SK-N-SH (cell line): ENCODE measurements at regions not wholly inside any gene's neighbourhood (a gene's known extent, or its start where the extent isn't known, plus 50 kb on each side); places are given as distances from the start of the nearest gene placed in this dataset.

Experiments used
- CTCF ChIA-PET: fragments of 300-600, 350-600 bp; formaldehyde crosslinking; extraction: SDS; loops from one replicate; lab custom pipeline; 2021; lab: Yijun Ruan, JAX
- POLR2A ChIA-PET: fragments of 350-600 bp; sonication (Branson Sonifier 250); formaldehyde crosslinking; extraction: SDS; loops from one replicate; lab custom pipeline; 2020; ENCODE audit warnings: antibody characterized with exemption, inconsistent platforms; lab: Yijun Ruan, JAX
- DNase-seq: peaks from one replicate; pipeline ENCODE4 v3.0.0; 2012
- H2AFZ ChIP-seq: fragments of 200-600 bp; sonication (generic); 2 replicates; pipeline ENCODE4 v1.8.1; 2016; ENCODE audit warnings: antibody characterized with exemption, mild to moderate bottlenecking, low read depth
- H3F3A ChIP-seq: fragments of 200-600 bp; sonication (generic); replicated peaks from 2 replicates; pipeline ENCODE3; 2016; ENCODE audit warnings: antibody characterized with exemption, mild to moderate bottlenecking; ENCODE audit not compliant: insufficient read depth
- H3K27ac ChIP-seq, 2 experiments: fragments of 200-500 bp in 1 of 2; fragments of 200-600 bp in 1 of 2; sonication (Bioruptor generic) in 1 of 2; sonication (generic), shearing (Covaris generic) in 1 of 2; 2 replicates each; pipeline versions ENCODE4 v1.5.1 to v1.6.1; 2014 to 2016; ENCODE audit warnings: low read depth in 2 of 2, inconsistent platforms in 1 of 2, low read length in 1 of 2, mild to moderate bottlenecking in 1 of 2, mixed read lengths in 1 of 2
- H3K27me3 ChIP-seq: fragments of 200-600 bp; sonication (generic), shearing (Covaris generic); 2 replicates; pipeline ENCODE4 v1.6.1; 2016; ENCODE audit warnings: mixed run types; ENCODE audit not compliant: insufficient read depth
- H3K36me3 ChIP-seq, 2 experiments: fragments of 200-500 bp in 1 of 2; fragments of 200-600 bp in 1 of 2; sonication (Bioruptor generic) in 1 of 2; sonication (generic) in 1 of 2; replicated peaks in 1 of 2; 2 replicates each; pipeline versions ENCODE3 to v1.5.1; 2014 to 2016; ENCODE audit warnings: low read length in 1 of 2, mild to moderate bottlenecking in 1 of 2; ENCODE audit not compliant: insufficient read depth in 2 of 2, control insufficient read depth in 1 of 2
- H3K4me1 ChIP-seq, 2 experiments: fragments of 200-500 bp in 1 of 2; fragments of 200-600 bp in 1 of 2; sonication (Bioruptor generic) in 1 of 2; sonication (generic), shearing (Covaris generic) in 1 of 2; 2 replicates each; pipeline versions ENCODE4 v1.5.1 to v1.6.1; 2014 to 2016; ENCODE audit warnings: low read depth in 1 of 2, low read length in 1 of 2, mixed run types in 1 of 2; ENCODE audit not compliant: insufficient read depth in 2 of 2, control insufficient read depth in 1 of 2
- H3K4me2 ChIP-seq: fragments of 200-600 bp; sonication (generic), shearing (Covaris generic); 2 replicates; pipeline ENCODE4 v1.6.1; 2017; ENCODE audit warnings: mixed run types
- H3K4me3 ChIP-seq, 2 experiments: fragments of 200-500 bp in 1 of 2; fragments of 200-600 bp in 1 of 2; sonication (Bioruptor generic) in 1 of 2; sonication (generic), shearing (Covaris generic) in 1 of 2; 2 replicates each; pipeline versions ENCODE4 v1.5.1 to v1.8.1; 2014 to 2016; ENCODE audit warnings: low read depth in 2 of 2, inconsistent platforms in 1 of 2, low read length in 1 of 2, mild to moderate bottlenecking in 1 of 2, mixed read lengths in 1 of 2, moderate library complexity in 1 of 2
- H3K79me2 ChIP-seq: fragments of 200-600 bp; sonication (generic); 2 replicates; pipeline ENCODE4 v1.8.1; 2017; ENCODE audit warnings: mild to moderate bottlenecking; ENCODE audit not compliant: insufficient read depth
- H3K9ac ChIP-seq: fragments of 200-600 bp; sonication (generic); 2 replicates; pipeline ENCODE4 v1.6.1; 2017; ENCODE audit warnings: mixed run types
- H3K9me2 ChIP-seq: fragments of 200-600 bp; sonication (generic); 2 replicates; pipeline ENCODE4 v1.6.1; 2017; ENCODE audit warnings: mixed run types
- H3K9me3 ChIP-seq: fragments of 200-600 bp; sonication (generic); 2 replicates; pipeline ENCODE4 v1.6.1; 2017; ENCODE audit warnings: mixed run types, mild to moderate bottlenecking, moderate library complexity
- H4K20me1 ChIP-seq: fragments of 200-600 bp; sonication (generic); 2 replicates; pipeline ENCODE4 v1.6.1; 2017; ENCODE audit warnings: mild to moderate bottlenecking, mixed run types; ENCODE audit not compliant: insufficient read depth
- EP300 ChIP-seq, 2 experiments: IDR thresholded peaks; 2 replicates each; pipeline versions ENCODE4 v1.4.0 to v1.6.1; 2012; ENCODE audit warnings: borderline replicate concordance in 1 of 2, low read depth in 1 of 2, low read length in 1 of 2
- GABPA ChIP-seq: IDR thresholded peaks from 2 replicates; pipeline ENCODE4 v1.4.0; 2012; ENCODE audit warnings: low read depth, mild to moderate bottlenecking
- GATA2 ChIP-seq: sonication (generic); formaldehyde crosslinking; IDR thresholded peaks from 2 replicates; pipeline ENCODE4 v1.5.0; 2020; ENCODE audit warnings: mild to moderate bottlenecking, missing genetic modification reagents
- IRF3 ChIP-seq: fragments of 150-350 bp; IDR thresholded peaks from 2 replicates; pipeline ENCODE4 v1.6.1; 2016; ENCODE audit warnings: mild to moderate bottlenecking, low read depth, low read length
- JUND ChIP-seq: IDR thresholded peaks from 2 replicates; pipeline ENCODE4 v1.4.0; 2012
- MAX ChIP-seq: IDR thresholded peaks from 2 replicates; pipeline ENCODE4 v1.4.0; 2012; ENCODE audit warnings: low read depth
- MEF2A ChIP-seq: IDR thresholded peaks from 2 replicates; pipeline ENCODE4 v1.4.0; 2012; ENCODE audit warnings: low read depth, borderline replicate concordance
- MXI1 ChIP-seq: IDR thresholded peaks from 2 replicates; pipeline ENCODE4 v1.6.1; 2012; ENCODE audit warnings: mild to moderate bottlenecking, low read depth, low read length, improper control_type of control experiment
- NRF1 ChIP-seq: IDR thresholded peaks from 2 replicates; pipeline ENCODE4 v1.6.1; 2012; ENCODE audit warnings: low read depth, mild to moderate bottlenecking, low read length
- PBX3 ChIP-seq: IDR thresholded peaks from 2 replicates; pipeline ENCODE4; 2012
- POLR2AphosphoS5 ChIP-seq: IDR thresholded peaks from 2 replicates; pipeline ENCODE4 v1.6.1; 2012; ENCODE audit warnings: low read depth, low read length
- REST ChIP-seq: IDR thresholded peaks from 2 replicates; pipeline ENCODE4 v1.6.1; 2012; ENCODE audit warnings: mild to moderate bottlenecking, low read depth, low read length, moderate library complexity
- SIN3A ChIP-seq: IDR thresholded peaks from 2 replicates; pipeline ENCODE4 v1.6.1; 2012; ENCODE audit warnings: low read depth, mild to moderate bottlenecking, low read length, moderate library complexity, borderline replicate concordance
- SMC3 ChIP-seq: IDR thresholded peaks from 2 replicates; pipeline ENCODE4 v1.6.1; 2012; ENCODE audit warnings: low read depth, low read length, improper control_type of control experiment
- TCF12 ChIP-seq: IDR thresholded peaks from 2 replicates; pipeline ENCODE4 v1.4.0; 2012
- USF1 ChIP-seq: IDR thresholded peaks from 2 replicates; pipeline ENCODE4 v1.4.0; 2012; ENCODE audit warnings: low read depth, borderline replicate concordance
- USF2 ChIP-seq: fragments of 150-350 bp; IDR thresholded peaks from 2 replicates; pipeline ENCODE4 v1.6.1; 2017; ENCODE audit warnings: antibody characterized with exemption, low read length, low read depth, borderline replicate concordance
- ZBTB33 ChIP-seq: IDR thresholded peaks from 2 replicates; pipeline ENCODE4 v1.4.0; 2012; ENCODE audit warnings: low read depth, borderline replicate concordance
- WGBS: methylation state at CpG from one replicate; pipeline ENCODE4 v1.1.6; 2017; ENCODE audit warnings: low lambda C conversion rate; 5-methylcytosine and 5-hydroxymethylcytosine counted together

- no peaks in the 10 kb centered on the region for H4K20me1 ChIP-seq
- H3K4me1 ChIP-seq = no peaks in the 10 kb centered on the region
- H3K27me3 ChIP-seq = no peaks in the 10 kb centered on the region
- WGBS = 33% methylated on average over 3 of the region's 3 CpGs
- TF ChIP-seq SIN3A (no peak), PBX3 (no peak), TCF12 (no peak), MAX (no peak), MEF2A (no peak), USF1 (no peak), IRF3 (no peak), ZBTB33 (no peak), GABPA (no peak), EP300 (IDR thresholded peaks at IDR 0.05; ENCODE audit: borderline replicate concordance in 1 of 2, low read depth in 1 of 2, low read length in 1 of 2) (no peak)
- CTCF ChIA-PET = no interaction called here
- no peak for DNase-seq
- no peaks in the 10 kb centered on the region for H3K9me2 ChIP-seq
- no peak overlapping the region for H3K4me3 ChIP-seq
- H3K4me2 ChIP-seq = no peak overlapping the region
- POLR2A ChIA-PET = no interaction called here
- H3K9ac ChIP-seq = no peak overlapping the region
- H3K9me3 ChIP-seq = no peaks in the 10 kb centered on the region
- H3K36me3 ChIP-seq = no peaks in the 10 kb centered on the region
- no peaks in the 10 kb centered on the region for H3F3A ChIP-seq
- no peak overlapping the region for H2AFZ ChIP-seq
- no peaks in the 10 kb centered on the region for H3K79me2 ChIP-seq
- H3K27ac ChIP-seq = no peak overlapping the region
Observed at GRCh38 chr13:42409075-42409474, 137.1 kb downstream of the AKAP11 start.

- POLR2A ChIA-PET = no interaction called here
- no peak for DNase-seq
- no peaks in the 10 kb centered on the region for H3F3A ChIP-seq
- TF ChIP-seq SMC3 = no peak
- no peak for TF ChIP-seq MXI1
- TF ChIP-seq JUND = no peak
- TF ChIP-seq GATA2 (CRISPR knock-in tag) = no peak
- TF ChIP-seq USF2 = no peak
- no peak for TF ChIP-seq MAX
- TF ChIP-seq NRF1 = no peak
- no peak for TF ChIP-seq GABPA
- TF ChIP-seq REST = no peak
- TF ChIP-seq POLR2AphosphoS5 = no peak
- TF ChIP-seq TCF12 = no peak
Observed at GRCh38 chr13:42409551-42409950, 137.6 kb downstream of the AKAP11 start.

More at GRCh38 chr13:42409551-42409950, 137.6 kb downstream of the AKAP11 start:
- Histone ChIP-seq H3K9me3 (no peaks in the 10 kb centered on the region), H3K79me2 (no peaks in the 10 kb centered on the region), H3K4me2 (no peak overlapping the region), H3K9me2 (no peaks in the 10 kb centered on the region), H3K27ac (no peak overlapping the region), H3K4me1 (no peaks in the 10 kb centered on the region), H2AFZ (no peak overlapping the region), H3K9ac (no peak overlapping the region), H4K20me1 (no peaks in the 10 kb centered on the region), H3K4me3 (no peak overlapping the region), H3K27me3 (no peaks in the 10 kb centered on the region), H3K36me3 (no peaks in the 10 kb centered on the region)
- CTCF ChIA-PET = no interaction called here
